Stimulated activated naive CD8-positive, alpha-beta T cell treated with anti-CD3 and anti-CD28 coated beads, Interleukin-15, Interleukin-2, amounts not matched to agents 100 ng/mL and 50 ng/mL, for 24 hours (primary cell): ENCODE measurements at regions not wholly inside any gene's neighbourhood (a gene's known extent, or its start where the extent isn't known, plus 50 kb on each side); places are given as distances from the start of the nearest gene placed in this dataset.
"Not testable (repeated sequence)": the region's sequence is repeated elsewhere in the genome, so short reads cannot be mapped to it uniquely, and the experiment has no call there.

Experiments used
- H3K27ac Mint-ChIP-seq: one replicate; pipeline ENCODE4 v1.8.0; 2021; ENCODE audit warnings: mild to moderate bottlenecking, mixed read lengths
- H3K27me3 Mint-ChIP-seq: one replicate; pipeline ENCODE4 v1.8.0; 2021; ENCODE audit warnings: mixed read lengths
- H3K36me3 Mint-ChIP-seq: one replicate; pipeline ENCODE4 v1.8.0; 2021; ENCODE audit warnings: low read depth, mixed read lengths
- H3K4me1 Mint-ChIP-seq: one replicate; pipeline ENCODE4 v1.8.0; 2021; ENCODE audit warnings: low read depth, mixed read lengths
- H3K4me3 Mint-ChIP-seq: one replicate; pipeline ENCODE4 v1.8.0; 2021; ENCODE audit warnings: mild to moderate bottlenecking, mixed read lengths
- H3K9me3 Mint-ChIP-seq: one replicate; pipeline ENCODE4 v1.8.0; 2021; ENCODE audit warnings: mixed read lengths

DNA sequence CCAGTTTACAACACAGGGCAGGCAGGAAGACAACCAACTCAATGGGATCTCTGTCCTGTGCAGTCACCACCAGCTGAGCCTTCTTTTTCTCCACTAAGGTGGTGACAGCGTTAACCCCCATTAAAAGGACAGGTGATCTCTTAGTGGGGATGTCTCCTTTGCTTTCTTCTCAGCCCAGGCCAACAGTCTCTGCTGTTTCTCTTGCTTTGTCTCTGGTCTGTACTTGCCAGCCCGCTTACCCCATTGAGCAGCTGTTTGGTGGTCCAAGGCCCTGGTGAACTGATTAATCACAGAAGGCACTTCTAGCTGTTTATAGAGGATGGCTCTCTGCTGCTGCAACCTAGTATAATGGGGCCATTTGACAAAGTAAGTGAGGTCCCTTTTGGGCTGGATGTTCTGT is 523.9 kb upstream of the TPTE start:
- not testable (repeated sequence) for H3K4me3 Mint-ChIP-seq, H3K27me3 Mint-ChIP-seq, H3K4me1 Mint-ChIP-seq

DNA sequence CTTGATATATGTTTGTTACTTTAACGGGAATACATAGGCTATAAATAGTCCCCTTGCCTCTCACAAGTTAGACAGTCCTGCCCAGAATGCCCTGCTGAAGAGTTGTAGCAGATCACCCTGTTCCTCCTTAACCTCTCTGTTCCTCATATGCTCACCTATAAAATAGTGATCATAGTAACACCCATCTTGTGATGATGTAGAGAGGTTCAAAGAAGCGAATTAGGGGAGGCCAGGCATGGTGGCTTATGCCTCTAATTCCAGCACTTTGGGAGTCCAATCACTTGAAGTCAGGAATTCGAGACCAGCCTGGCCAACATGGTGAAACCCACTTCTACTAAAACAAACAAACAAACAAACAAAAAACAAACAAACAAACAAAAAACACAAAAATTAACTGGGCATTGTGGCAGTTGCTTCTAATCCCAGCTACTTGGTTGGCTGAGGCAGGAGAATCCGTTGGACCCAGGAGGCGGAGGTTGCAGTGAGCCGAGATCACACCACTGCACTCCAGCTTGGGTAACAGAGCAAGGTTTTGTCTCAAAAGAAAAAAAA is 518.5 kb upstream of the TPTE start:
- not testable (repeated sequence) for H3K27ac Mint-ChIP-seq, H3K4me3 Mint-ChIP-seq, H3K27me3 Mint-ChIP-seq, H3K36me3 Mint-ChIP-seq, H3K4me1 Mint-ChIP-seq
- peaks cover 14% of the 10 kb centered on the region for H3K9me3 Mint-ChIP-seq

More for the DNA sequence above, 523.9 kb upstream of the TPTE start:
- not testable (repeated sequence) for H3K27ac Mint-ChIP-seq, H3K36me3 Mint-ChIP-seq
- peaks cover 11% of the 10 kb centered on the region for H3K9me3 Mint-ChIP-seq

- H3K9me3 Mint-ChIP-seq, result peaks cover 13% of the 10 kb centered on the region
- not testable (repeated sequence) for H3K36me3 Mint-ChIP-seq, H3K27me3 Mint-ChIP-seq, H3K4me1 Mint-ChIP-seq, H3K4me3 Mint-ChIP-seq, H3K27ac Mint-ChIP-seq
Measured at GRCh38 chr21:10005791-10006190, 515.6 kb upstream of the TPTE start.

DNA sequence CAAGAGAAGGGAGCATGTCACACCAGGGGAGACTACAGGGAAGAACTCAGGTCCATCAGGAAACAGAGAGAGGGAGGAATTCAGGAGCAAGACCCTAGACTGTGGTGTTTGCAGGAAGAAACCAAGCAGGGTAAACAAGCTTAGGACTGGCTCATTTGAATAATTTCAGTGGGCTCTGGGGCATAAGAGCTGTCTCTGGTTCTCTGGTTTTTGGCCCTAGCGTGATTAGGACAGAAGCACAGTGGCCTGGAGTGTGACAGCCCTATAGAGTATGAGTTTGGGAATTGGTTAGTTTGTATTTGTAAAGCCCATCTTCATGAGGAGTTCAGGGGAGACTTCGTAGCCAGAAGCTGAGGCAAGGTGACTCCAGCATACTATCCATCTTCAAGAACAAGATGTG is 504.4 kb upstream of the TPTE start:
- H3K9me3 Mint-ChIP-seq, result peaks cover 15% of the 10 kb centered on the region
- H3K27ac Mint-ChIP-seq, H3K4me3 Mint-ChIP-seq, H3K4me1 Mint-ChIP-seq, H3K27me3 Mint-ChIP-seq, H3K36me3 Mint-ChIP-seq: not testable (repeated sequence)

DNA sequence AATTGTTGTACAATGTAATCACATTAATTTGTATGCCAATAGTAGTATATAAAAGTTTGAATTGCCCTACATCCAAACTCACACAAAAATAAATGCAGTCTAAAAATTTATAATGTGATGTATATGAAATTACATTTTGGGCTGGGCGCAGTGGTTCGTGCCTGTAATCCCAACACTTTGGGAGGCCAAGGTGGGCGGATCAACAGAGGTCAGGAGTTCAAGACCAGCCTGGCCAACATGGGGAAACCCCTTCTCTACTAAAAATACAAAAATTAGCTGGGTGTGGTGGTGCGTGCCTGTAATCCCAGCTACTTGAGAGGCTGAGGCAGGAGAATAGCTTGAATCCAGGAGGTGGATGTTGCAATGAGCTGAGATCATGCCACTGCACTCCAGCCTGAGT is 503.6 kb upstream of the TPTE start:
- H3K27me3 Mint-ChIP-seq, H3K36me3 Mint-ChIP-seq, H3K4me1 Mint-ChIP-seq, H3K4me3 Mint-ChIP-seq, H3K27ac Mint-ChIP-seq: not testable (repeated sequence)
- peaks cover 15% of the 10 kb centered on the region for H3K9me3 Mint-ChIP-seq

- H3K36me3 Mint-ChIP-seq, H3K4me1 Mint-ChIP-seq, H3K27me3 Mint-ChIP-seq, H3K27ac Mint-ChIP-seq, H3K4me3 Mint-ChIP-seq: not testable (repeated sequence)
- H3K9me3 Mint-ChIP-seq, result peaks cover 12% of the 10 kb centered on the region
Measured at GRCh38 chr21:10021462-10021861, 499.9 kb upstream of the TPTE start.

GRCh38 chr21:10022745-10023144 is 498.6 kb upstream of the TPTE start:
- not testable (repeated sequence) for H3K27ac Mint-ChIP-seq, H3K36me3 Mint-ChIP-seq, H3K4me3 Mint-ChIP-seq, H3K9me3 Mint-ChIP-seq, H3K4me1 Mint-ChIP-seq, H3K27me3 Mint-ChIP-seq
